Neural progenitor cell (in vitro differentiated cells): ENCODE measurements at regions not wholly inside any gene's neighbourhood (a gene's known extent, or its start where the extent isn't known, plus 50 kb on each side); places are given as distances from the start of the nearest gene placed in this dataset.

ENCODE experiments used
- DNase-seq: peaks from one replicate; pipeline ENCODE4 v3.0.0-alpha.2; 2016; ENCODE audit warnings: low spot score
- H2AFZ ChIP-seq: fragments of 200-600 bp; sonication (generic); replicated peaks from 2 replicates; pipeline ENCODE4 v1.6.1; 2016; ENCODE audit warnings: antibody characterized with exemption
- H3F3A ChIP-seq: fragments of 200-600 bp; sonication (generic); 2 replicates; pipeline ENCODE4 v1.6.1; 2016; ENCODE audit warnings: antibody characterized with exemption, low read depth
- H3K27ac ChIP-seq: fragments of 200-600 bp; sonication (generic); 2 replicates; pipeline ENCODE4 v1.5.1; 2016; ENCODE audit warnings: mild to moderate bottlenecking
- H3K27me3 ChIP-seq: fragments of 200-600 bp; sonication (generic); 2 replicates; pipeline ENCODE4 v1.6.1; 2016; ENCODE audit warnings: mild to moderate bottlenecking, moderate library complexity
- H3K36me3 ChIP-seq: fragments of 200-600 bp; sonication (generic); 2 replicates; pipeline ENCODE4 v1.5.1; 2016
- H3K4me1 ChIP-seq: fragments of 200-600 bp; sonication (generic); 2 replicates; pipeline ENCODE4 v1.6.1; 2016; ENCODE audit warnings: mixed run types
- H3K4me2 ChIP-seq: fragments of 200-600 bp; sonication (generic); 2 replicates; pipeline ENCODE4 v1.6.1; 2016
- H3K4me3 ChIP-seq: fragments of 200-600 bp; sonication (generic); 2 replicates; pipeline ENCODE4 v1.5.1; 2016
- H3K79me2 ChIP-seq: fragments of 200-600 bp; sonication (generic); 2 replicates; pipeline ENCODE4 v1.6.1; 2016; ENCODE audit warnings: low read depth
- H3K9ac ChIP-seq: fragments of 200-600 bp; sonication (generic); 2 replicates; pipeline ENCODE4 v1.6.1; 2016
- H3K9me3 ChIP-seq: fragments of 200-600 bp; sonication (generic); 2 replicates; pipeline ENCODE4 v1.5.1; 2016; ENCODE audit warnings: low read depth
- H4K20me1 ChIP-seq: fragments of 200-600 bp; sonication (generic); 2 replicates; pipeline ENCODE4 v1.6.1; 2016; ENCODE audit warnings: low read depth
- H3K27ac Mint-ChIP-seq: 3 replicates; pipeline ENCODE4 v1.8.0; 2021; ENCODE audit warnings: mixed read lengths
- H3K27me3 Mint-ChIP-seq: 2 replicates; pipeline ENCODE4 v1.8.0; 2022; ENCODE audit warnings: low read depth, mild to moderate bottlenecking, inconsistent platforms, moderate library complexity, mixed read lengths; ENCODE audit not compliant: insufficient read depth
- H3K36me3 Mint-ChIP-seq: 3 replicates; pipeline ENCODE4 v1.8.0; 2021; ENCODE audit warnings: mixed read lengths
- H3K4me1 Mint-ChIP-seq: 3 replicates; pipeline ENCODE4 v1.8.0; 2021; ENCODE audit warnings: mixed read lengths
- H3K4me3 Mint-ChIP-seq: 3 replicates; pipeline ENCODE4 v1.8.0; 2021; ENCODE audit warnings: mild to moderate bottlenecking, moderate library complexity, mixed read lengths
- H3K9me3 Mint-ChIP-seq: 3 replicates; pipeline ENCODE4 v1.8.0; 2020; ENCODE audit warnings: mixed read lengths
- EZH2 ChIP-seq: fragments of 200-600 bp; sonication (generic); IDR thresholded peaks from 2 replicates; pipeline ENCODE4 v1.6.1; 2017; ENCODE audit warnings: antibody characterized with exemption, mild to moderate bottlenecking, moderate library complexity
- EZH2phosphoT487 ChIP-seq: fragments of 200-600 bp; sonication (generic); IDR thresholded peaks from 2 replicates; pipeline ENCODE4 v1.6.1; 2017; ENCODE audit warnings: antibody characterized with exemption
- TF ChIP-seq, protein P1 (sequence below): fragments of 200-600 bp; sonication (generic); IDR thresholded peaks from 2 replicates; pipeline ENCODE4 v1.5.1; 2017; ENCODE audit warnings: antibody characterized with exemption, mild to moderate bottlenecking

DNA sequence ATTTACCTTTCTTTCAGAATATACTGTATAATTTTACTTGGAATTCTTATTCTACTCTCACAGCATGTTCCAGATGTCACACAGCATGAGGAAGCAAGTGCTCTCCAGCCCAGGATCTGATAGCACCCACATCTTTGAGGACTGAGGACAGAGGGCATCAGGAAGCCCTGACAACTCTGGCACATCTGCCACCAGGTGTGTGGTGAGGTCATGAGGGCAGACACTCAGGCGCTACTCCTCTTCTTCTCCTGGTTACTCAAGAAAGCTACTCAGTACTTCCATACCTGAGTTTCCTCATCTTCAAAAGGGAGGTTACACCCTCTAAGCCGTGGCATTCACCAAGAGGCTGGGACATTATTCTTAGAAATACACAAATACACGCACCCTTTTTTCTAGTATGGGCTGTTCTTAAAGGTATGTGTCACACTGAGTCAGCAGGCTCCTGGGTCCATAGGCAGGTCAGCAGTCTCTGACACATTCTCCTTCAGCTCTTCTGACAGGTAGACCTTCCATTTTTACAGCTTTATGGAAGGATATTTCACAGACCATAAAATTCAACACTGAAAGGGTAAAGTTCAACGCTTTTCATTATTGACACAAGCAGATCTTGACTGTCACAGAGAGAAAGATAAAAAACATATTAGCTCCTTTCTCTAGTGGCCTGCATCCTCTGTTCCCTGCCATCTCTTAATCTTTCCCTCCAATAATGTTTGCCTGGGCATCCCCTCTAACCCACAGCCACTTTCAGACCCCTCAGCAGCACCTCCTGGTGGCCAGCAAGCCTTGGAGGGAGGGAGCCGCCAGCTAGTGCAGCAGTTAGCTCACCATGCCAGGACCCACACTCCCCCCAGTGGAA is 103.2 kb upstream of the TJP1 start:
- no peak overlapping the region for H2AFZ ChIP-seq
- H3K4me1 ChIP-seq, result peaks cover 9% of the 10 kb centered on the region
- H3K9me3 Mint-ChIP-seq, result no peaks in the 10 kb centered on the region
- H3K4me2 ChIP-seq, result peak overlapping the region; percentile 12
- peak overlapping the region; percentile 74 for H3K4me3 Mint-ChIP-seq
- peak; percentile 86 for DNase-seq
- TF ChIP-seq EZH2 (no peak), EZH2phosphoT487 (no peak)
- TF ChIP-seq, protein P1, sequence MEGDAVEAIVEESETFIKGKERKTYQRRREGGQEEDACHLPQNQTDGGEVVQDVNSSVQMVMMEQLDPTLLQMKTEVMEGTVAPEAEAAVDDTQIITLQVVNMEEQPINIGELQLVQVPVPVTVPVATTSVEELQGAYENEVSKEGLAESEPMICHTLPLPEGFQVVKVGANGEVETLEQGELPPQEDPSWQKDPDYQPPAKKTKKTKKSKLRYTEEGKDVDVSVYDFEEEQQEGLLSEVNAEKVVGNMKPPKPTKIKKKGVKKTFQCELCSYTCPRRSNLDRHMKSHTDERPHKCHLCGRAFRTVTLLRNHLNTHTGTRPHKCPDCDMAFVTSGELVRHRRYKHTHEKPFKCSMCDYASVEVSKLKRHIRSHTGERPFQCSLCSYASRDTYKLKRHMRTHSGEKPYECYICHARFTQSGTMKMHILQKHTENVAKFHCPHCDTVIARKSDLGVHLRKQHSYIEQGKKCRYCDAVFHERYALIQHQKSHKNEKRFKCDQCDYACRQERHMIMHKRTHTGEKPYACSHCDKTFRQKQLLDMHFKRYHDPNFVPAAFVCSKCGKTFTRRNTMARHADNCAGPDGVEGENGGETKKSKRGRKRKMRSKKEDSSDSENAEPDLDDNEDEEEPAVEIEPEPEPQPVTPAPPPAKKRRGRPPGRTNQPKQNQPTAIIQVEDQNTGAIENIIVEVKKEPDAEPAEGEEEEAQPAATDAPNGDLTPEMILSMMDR, result peak; percentile 93
- H3K36me3 ChIP-seq, result no peaks in the 10 kb centered on the region
- no peaks in the 10 kb centered on the region for H3K79me2 ChIP-seq
- no peak overlapping the region for H3K9ac ChIP-seq
- H3K27ac Mint-ChIP-seq, result no peak overlapping the region
- H3K4me1 Mint-ChIP-seq, result peaks cover 15% of the 10 kb centered on the region
- H3K9me3 ChIP-seq, result no peaks in the 10 kb centered on the region
- no peaks in the 10 kb centered on the region for H3K27me3 ChIP-seq
- H4K20me1 ChIP-seq, result no peaks in the 10 kb centered on the region
- no peak overlapping the region for H3K27ac ChIP-seq
- no peaks in the 10 kb centered on the region for H3K27me3 Mint-ChIP-seq
- H3K36me3 Mint-ChIP-seq, result no peaks in the 10 kb centered on the region
- no peak overlapping the region for H3K4me3 ChIP-seq
- H3F3A ChIP-seq, result peaks cover 8% of the 10 kb centered on the region

DNA sequence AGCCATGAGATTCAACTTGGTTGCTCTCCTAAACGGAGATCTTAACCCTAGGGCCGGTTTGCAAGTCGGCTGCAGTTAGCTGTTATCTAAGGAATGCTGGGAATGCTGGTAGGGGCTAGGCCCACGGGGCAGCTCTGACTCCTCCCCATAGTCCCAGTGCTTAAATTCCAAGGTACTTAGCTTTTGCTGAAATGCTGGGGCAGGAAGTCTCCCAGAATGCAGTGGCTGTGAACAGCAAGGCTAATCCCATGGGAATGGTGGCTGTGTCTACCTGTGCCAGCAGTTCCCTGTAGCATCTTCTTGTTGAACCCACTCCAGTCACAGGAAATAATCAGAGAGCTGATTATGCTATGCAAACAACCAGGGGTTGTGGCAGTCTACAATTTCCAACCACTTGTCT is 102.5 kb upstream of the TJP1 start:
- H3K4me1 ChIP-seq, result peaks cover 9% of the 10 kb centered on the region
- no peak overlapping the region for H3K4me3 ChIP-seq
- TF ChIP-seq, protein P1, result no peak
- TF ChIP-seq EZH2phosphoT487, result no peak
- no peak for TF ChIP-seq EZH2
- H3K9me3 Mint-ChIP-seq, result no peaks in the 10 kb centered on the region
- H3K27me3 Mint-ChIP-seq, result no peaks in the 10 kb centered on the region
- no peak overlapping the region for H3K27ac Mint-ChIP-seq
- H3K9me3 ChIP-seq, result no peaks in the 10 kb centered on the region
- peak; percentile 88 for DNase-seq
- peaks cover 8% of the 10 kb centered on the region for H3F3A ChIP-seq
- no peak overlapping the region for H3K27ac ChIP-seq
- H3K79me2 ChIP-seq, result no peaks in the 10 kb centered on the region
- peaks cover 15% of the 10 kb centered on the region for H3K4me1 Mint-ChIP-seq
- no peaks in the 10 kb centered on the region for H4K20me1 ChIP-seq
- H3K9ac ChIP-seq, result no peak overlapping the region
- no peak overlapping the region for H3K4me3 Mint-ChIP-seq
- H2AFZ ChIP-seq, result no peak overlapping the region
- H3K36me3 ChIP-seq, result no peaks in the 10 kb centered on the region
- H3K4me2 ChIP-seq, result peak overlapping the region; percentile 12
- no peaks in the 10 kb centered on the region for H3K36me3 Mint-ChIP-seq
- H3K27me3 ChIP-seq, result no peaks in the 10 kb centered on the region

DNA sequence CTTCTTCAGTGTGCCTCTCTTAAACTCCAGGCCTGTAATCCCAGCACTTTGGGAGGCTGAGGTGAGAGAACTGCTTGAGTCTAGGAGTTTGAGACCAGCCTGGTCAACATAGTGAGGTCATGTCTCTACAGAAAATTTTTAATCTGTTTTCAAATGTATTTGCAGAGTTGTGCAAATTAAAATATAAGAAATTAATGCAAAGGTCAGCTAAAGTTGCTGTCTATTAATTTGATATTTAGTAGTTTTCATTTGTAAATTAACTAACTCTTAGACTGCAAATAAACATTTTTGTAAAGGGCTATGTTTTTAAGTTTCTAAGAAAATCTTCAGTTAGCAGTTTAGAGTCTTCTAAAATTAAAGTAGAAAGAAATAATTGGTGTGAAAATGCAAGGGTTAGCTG is 99.9 kb upstream of the TJP1 start:
- Histone ChIP-seq H3K27me3 (no peaks in the 10 kb centered on the region), H3K79me2 (no peaks in the 10 kb centered on the region), H3K4me2 (no peak overlapping the region), H3K9me3 (no peaks in the 10 kb centered on the region), H4K20me1 (no peaks in the 10 kb centered on the region), H3K4me1 (peaks cover 9% of the 10 kb centered on the region), H3K9ac (no peak overlapping the region), H2AFZ (no peak overlapping the region), H3K36me3 (no peaks in the 10 kb centered on the region), H3K4me3 (no peak overlapping the region), H3K27ac (no peak overlapping the region), H3F3A (peaks cover 8% of the 10 kb centered on the region)
- DNase-seq, result no peak
- Mint-ChIP-seq H3K9me3 (no peaks in the 10 kb centered on the region), H3K27ac (no peak overlapping the region), H3K27me3 (no peaks in the 10 kb centered on the region), H3K4me3 (no peak overlapping the region), H3K36me3 (no peaks in the 10 kb centered on the region), H3K4me1 (peaks cover 15% of the 10 kb centered on the region)
- TF ChIP-seq, protein P1, result no peak
- TF ChIP-seq EZH2, result no peak
- TF ChIP-seq EZH2phosphoT487, result no peak
